Activated T-helper 1 cell treated with anti-CD3 and anti-CD28 coated beads, Interleukin-12 subunit alpha, Interleukin-12 subunit beta, Interleukin-2, Interleukin-4 antibody, amounts not matched to agents 30 ng/mL and 10 ng/mL and 1 ng/mL, durations not matched to agents 14 hours and 24 hours and 36 hours (primary cell): ENCODE measurements at regions not wholly inside any gene's neighbourhood (a gene's known extent, or its start where the extent isn't known, plus 50 kb on each side); places are given as distances from the start of the nearest gene placed in this dataset.

Experiments
- DNase-seq: peaks from one replicate; pipeline ENCODE4 v3.0.0; 2021; ENCODE audit warnings: low spot score
- H3K27ac Mint-ChIP-seq: one replicate; pipeline ENCODE4 v1.8.0; 2021; ENCODE audit warnings: mild to moderate bottlenecking, mixed read lengths
- H3K27me3 Mint-ChIP-seq: one replicate; pipeline ENCODE4 v1.8.0; 2022; ENCODE audit warnings: mild to moderate bottlenecking, moderate library complexity, mixed read lengths; ENCODE audit not compliant: insufficient read depth
- H3K36me3 Mint-ChIP-seq: one replicate; pipeline ENCODE4 v1.8.0; 2021; ENCODE audit warnings: low read depth, mixed read lengths
- H3K4me1 Mint-ChIP-seq: one replicate; pipeline ENCODE4 v1.8.0; 2021; ENCODE audit warnings: low read depth, mixed read lengths
- H3K4me3 Mint-ChIP-seq: one replicate; pipeline ENCODE4 v1.8.0; 2021; ENCODE audit warnings: mild to moderate bottlenecking, moderate library complexity, mixed read lengths
- H3K9me3 Mint-ChIP-seq: one replicate; pipeline ENCODE4 v1.8.0; 2021; ENCODE audit warnings: mixed read lengths
- intact Hi-C: fragments of 100-400 bp; cut with micrococcal nuclease; formaldehyde crosslinking; loops from one replicate; pipeline ENCODE4 v1.15.1; 2024

DNA sequence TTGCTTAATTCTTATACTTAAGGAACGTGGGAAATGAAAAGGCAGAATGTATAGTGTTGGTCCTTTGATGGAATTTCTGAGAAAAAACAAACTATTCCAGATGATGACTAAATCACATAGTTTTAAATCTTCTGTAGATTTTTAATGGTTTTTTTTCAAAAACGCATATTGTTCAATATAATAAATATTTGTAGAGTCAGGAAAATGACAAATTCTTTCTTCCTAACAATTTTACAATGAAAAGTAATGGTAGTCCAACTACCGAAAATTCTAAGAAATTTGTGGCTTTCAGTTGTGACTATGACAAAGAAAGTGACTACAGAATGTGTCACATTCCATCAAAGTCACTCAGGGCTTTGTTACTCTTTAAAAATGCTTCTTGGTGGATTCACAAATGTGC lies 164.8 kb upstream of the PITX2 start:
- no peaks in the 10 kb centered on the region for H3K9me3 Mint-ChIP-seq
- no peaks in the 10 kb centered on the region for H3K36me3 Mint-ChIP-seq
- no peaks in the 10 kb centered on the region for H3K27me3 Mint-ChIP-seq
- intact Hi-C loops, result no loop called here
- DNase-seq, result no peak
- no peaks in the 10 kb centered on the region for H3K4me1 Mint-ChIP-seq
- no peak overlapping the region for H3K27ac Mint-ChIP-seq
- H3K4me3 Mint-ChIP-seq, result no peak overlapping the region

DNA sequence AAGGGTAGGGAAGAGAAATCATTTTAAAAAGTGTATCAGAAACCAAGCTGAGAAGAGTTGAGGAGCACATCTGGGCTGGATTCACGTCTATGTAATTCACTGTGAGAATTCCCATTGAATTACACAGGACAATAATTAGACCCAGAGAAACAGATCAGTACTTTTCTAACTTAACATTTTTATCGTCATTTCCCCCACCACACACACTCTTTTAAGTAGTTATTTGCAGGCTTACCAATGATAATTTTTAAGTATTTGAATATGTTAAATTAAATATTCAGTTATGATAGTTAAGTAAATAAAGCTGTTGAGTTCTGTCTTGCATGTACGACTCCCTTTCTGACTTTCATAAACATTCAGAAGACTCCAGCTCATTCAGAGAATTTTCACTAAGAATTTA lies 165.4 kb upstream of the PITX2 start:
- no peak for DNase-seq
- intact Hi-C loops, result no loop called here
- Mint-ChIP-seq H3K36me3 (no peaks in the 10 kb centered on the region), H3K9me3 (no peaks in the 10 kb centered on the region), H3K27ac (no peak overlapping the region), H3K27me3 (no peaks in the 10 kb centered on the region), H3K4me3 (no peak overlapping the region), H3K4me1 (no peaks in the 10 kb centered on the region)

DNA sequence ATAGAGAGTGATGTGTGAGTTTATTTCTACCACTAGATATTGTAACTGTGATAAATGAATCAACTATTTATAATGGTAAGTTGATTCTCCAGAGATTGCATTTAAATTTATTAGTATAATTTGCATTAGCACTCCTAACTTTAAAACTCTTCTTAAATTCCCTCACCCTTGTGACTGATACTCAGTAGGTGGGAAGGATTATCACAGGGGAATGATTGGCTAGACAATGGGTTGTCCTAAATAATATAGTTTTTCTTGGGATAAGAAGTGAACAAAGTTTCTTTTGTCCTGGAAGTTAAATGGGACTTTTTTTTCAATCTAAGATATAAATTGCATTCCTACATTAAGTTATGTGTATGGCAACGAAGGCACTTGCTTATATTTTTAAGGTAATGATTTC lies 169.2 kb upstream of the PITX2 start:
- Mint-ChIP-seq H3K4me1 (no peaks in the 10 kb centered on the region), H3K9me3 (no peaks in the 10 kb centered on the region), H3K27me3 (no peaks in the 10 kb centered on the region), H3K27ac (no peak overlapping the region), H3K36me3 (no peaks in the 10 kb centered on the region), H3K4me3 (no peak overlapping the region)
- intact Hi-C loops, result no loop called here
- no peak for DNase-seq

DNA sequence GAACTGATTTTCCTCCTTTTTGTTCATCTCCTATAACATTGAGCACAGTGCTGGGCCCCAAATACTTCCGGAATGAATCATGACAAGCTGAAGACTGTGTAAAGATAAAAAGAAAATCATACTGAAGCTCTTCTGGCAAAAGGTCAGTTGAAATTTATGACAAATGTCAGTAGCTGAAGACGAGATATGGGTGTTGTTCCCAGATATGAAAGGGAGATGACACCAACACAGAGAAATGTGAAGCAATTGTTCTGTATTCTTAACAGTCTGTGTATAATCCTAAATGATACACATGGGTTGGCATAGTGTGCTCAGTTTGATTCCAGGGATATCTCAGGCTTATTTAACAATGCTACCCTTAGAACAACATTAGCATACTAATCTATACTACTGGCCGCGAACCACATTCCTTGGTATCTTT lies 170.5 kb upstream of the PITX2 start:
- Mint-ChIP-seq H3K4me3 (no peak overlapping the region), H3K36me3 (no peaks in the 10 kb centered on the region), H3K4me1 (no peaks in the 10 kb centered on the region), H3K27me3 (no peaks in the 10 kb centered on the region), H3K27ac (no peak overlapping the region), H3K9me3 (no peaks in the 10 kb centered on the region)
- intact Hi-C loops, result no loop called here
- no peak for DNase-seq

DNA sequence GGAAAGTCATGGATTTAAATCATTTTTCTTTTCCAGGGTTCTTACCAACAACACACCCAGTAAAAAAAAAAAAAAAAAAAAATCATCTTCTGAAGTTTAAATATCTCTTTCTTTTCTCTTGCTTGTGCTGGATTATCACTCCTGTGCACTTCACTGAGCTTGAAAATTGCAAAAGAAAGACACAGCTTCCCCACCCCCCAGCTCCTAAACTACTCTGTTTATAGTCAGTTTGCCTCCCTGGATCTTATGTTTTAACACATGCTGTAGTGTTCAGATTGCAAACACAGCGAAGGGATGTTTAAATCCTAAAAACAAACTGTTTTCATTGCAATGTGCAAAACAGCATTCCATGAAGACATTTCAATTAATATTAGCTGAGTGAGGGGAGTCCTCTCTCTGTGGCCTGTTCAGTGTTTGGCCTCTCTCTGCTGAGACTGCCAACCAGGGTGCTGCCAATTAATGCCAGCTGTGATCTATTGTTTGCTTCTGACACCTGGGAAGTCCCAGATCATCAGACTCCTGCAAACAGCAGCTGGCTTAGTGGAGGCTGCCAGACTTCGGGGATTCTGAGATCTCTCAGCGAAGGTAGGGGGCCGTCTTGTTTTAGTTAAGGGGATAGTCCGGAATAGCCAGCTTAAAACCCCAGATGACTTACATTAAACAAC lies 171.1 kb upstream of the PITX2 start:
- Mint-ChIP-seq H3K4me1 (no peaks in the 10 kb centered on the region), H3K27me3 (no peaks in the 10 kb centered on the region), H3K4me3 (no peak overlapping the region), H3K9me3 (no peaks in the 10 kb centered on the region), H3K36me3 (no peaks in the 10 kb centered on the region), H3K27ac (no peak overlapping the region)
- intact Hi-C loops, result no loop called here
- no peak for DNase-seq

DNA sequence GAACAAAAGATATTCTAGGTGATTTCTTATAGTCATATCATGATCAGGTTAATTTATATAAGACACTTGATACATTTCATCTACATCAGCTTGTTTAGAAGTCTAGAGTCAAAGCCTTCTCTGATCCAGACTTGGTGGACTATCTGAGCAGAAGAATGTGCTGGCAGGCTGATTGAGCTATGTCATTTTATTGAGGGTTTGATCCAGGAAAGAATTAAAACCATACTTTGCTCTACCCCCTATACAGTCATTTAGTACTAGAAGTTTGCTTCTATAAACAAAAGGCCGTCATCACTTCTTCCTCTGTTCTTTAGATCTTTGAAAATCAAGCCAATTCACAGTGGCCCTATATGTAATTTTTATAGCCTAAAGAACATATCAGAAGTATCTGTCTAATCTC lies 173.1 kb upstream of the PITX2 start:
- intact Hi-C loops, result no loop called here
- Mint-ChIP-seq H3K4me1 (no peaks in the 10 kb centered on the region), H3K36me3 (no peaks in the 10 kb centered on the region), H3K27ac (no peak overlapping the region), H3K9me3 (no peaks in the 10 kb centered on the region), H3K4me3 (no peak overlapping the region), H3K27me3 (no peaks in the 10 kb centered on the region)
- DNase-seq, result no peak

DNA sequence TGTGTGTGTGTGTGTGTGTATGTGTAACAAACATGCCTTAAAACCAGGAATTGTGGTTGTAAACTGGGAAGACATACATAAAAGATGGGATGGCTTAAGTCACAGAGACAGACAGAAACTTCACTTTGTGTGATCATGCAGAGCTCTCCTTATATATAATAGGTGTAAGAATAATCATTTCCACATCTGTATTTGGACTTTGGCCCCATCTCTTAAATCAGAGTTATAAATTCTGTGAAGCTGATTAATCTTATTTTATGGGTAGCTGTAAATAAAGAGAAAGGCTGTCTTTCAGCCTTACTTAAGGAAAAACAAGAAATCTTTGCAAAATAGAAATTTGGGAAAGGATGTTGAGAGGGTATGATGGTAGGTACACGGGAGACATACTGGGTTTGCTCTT lies 174.6 kb upstream of the PITX2 start:
- DNase-seq, result no peak
- H3K9me3 Mint-ChIP-seq, result no peaks in the 10 kb centered on the region
- no peaks in the 10 kb centered on the region for H3K27me3 Mint-ChIP-seq
- no peaks in the 10 kb centered on the region for H3K4me1 Mint-ChIP-seq
- intact Hi-C loops, result no loop called here
- H3K4me3 Mint-ChIP-seq, result no peak overlapping the region
- no peak overlapping the region for H3K27ac Mint-ChIP-seq
- no peaks in the 10 kb centered on the region for H3K36me3 Mint-ChIP-seq

DNA sequence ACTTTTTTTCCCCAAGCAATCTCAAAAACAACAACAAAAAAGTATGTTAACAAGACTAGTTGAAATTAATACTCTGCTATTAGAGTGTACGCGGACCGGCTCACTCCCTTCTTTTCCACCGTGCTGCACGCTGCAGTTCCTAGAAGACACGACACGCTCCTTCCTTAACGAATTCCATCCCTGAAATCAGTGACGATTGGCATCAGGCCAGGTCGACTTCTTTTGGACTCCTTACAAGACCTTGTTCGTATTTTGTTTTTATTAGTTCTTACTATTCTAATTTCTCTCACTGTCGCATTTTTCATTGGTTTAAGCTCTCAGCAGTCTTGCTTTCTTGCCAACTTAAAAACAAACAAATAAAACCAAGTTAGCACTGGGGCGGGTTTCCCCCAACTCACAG lies 175.8 kb upstream of the PITX2 start:
- no peak for DNase-seq
- Mint-ChIP-seq H3K36me3 (no peaks in the 10 kb centered on the region), H3K4me3 (no peak overlapping the region), H3K27me3 (no peaks in the 10 kb centered on the region), H3K9me3 (no peaks in the 10 kb centered on the region), H3K4me1 (no peaks in the 10 kb centered on the region), H3K27ac (no peak overlapping the region)
- intact Hi-C loops, result no loop called here

DNA sequence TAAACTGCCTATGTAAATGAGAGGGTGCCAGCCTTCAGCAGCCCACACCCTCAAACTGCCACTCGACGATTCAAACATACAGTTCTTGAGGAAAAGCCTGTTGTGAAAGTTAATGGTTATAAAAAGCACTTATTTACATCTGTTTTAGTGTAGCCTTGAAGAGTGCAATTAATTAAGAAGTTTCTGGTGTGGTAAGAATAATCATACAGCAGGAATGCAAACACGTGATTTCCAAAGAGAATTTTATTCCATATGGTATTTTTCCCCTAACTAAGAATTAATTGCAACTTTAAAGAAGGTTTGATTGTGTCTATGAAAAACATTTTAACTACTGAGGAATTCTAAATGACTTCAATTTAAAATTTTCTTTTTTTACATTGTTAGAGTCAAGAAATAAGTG lies 176.3 kb upstream of the PITX2 start:
- Mint-ChIP-seq H3K4me3 (no peak overlapping the region), H3K9me3 (no peaks in the 10 kb centered on the region), H3K27ac (no peak overlapping the region), H3K4me1 (no peaks in the 10 kb centered on the region), H3K36me3 (no peaks in the 10 kb centered on the region), H3K27me3 (no peaks in the 10 kb centered on the region)
- DNase-seq, result no peak
- intact Hi-C loops, result no loop called here

DNA sequence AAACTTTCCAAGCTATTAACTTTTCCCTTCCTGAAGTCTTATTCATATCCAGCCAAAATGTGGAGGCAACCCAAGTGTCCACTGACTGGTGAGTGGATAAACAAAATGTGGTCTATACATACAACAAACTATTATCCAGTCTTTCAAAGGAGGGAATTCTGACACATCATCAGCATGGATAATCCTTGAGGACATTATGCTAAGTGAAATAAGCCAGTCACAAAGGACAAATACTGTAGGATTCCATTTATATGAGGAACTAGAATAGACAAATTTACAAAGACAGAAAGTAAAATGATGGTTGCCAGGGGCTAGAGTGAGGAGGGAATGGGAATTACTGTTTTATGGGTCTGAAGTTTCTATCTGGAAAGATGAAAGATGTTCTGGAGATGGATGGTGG lies 178.7 kb upstream of the PITX2 start:
- intact Hi-C loops, result no loop called here
- H3K4me1 Mint-ChIP-seq, result no peaks in the 10 kb centered on the region
- no peaks in the 10 kb centered on the region for H3K36me3 Mint-ChIP-seq
- no peak overlapping the region for H3K27ac Mint-ChIP-seq
- no peak for DNase-seq
- no peaks in the 10 kb centered on the region for H3K9me3 Mint-ChIP-seq
- H3K4me3 Mint-ChIP-seq, result no peak overlapping the region
- no peaks in the 10 kb centered on the region for H3K27me3 Mint-ChIP-seq

DNA sequence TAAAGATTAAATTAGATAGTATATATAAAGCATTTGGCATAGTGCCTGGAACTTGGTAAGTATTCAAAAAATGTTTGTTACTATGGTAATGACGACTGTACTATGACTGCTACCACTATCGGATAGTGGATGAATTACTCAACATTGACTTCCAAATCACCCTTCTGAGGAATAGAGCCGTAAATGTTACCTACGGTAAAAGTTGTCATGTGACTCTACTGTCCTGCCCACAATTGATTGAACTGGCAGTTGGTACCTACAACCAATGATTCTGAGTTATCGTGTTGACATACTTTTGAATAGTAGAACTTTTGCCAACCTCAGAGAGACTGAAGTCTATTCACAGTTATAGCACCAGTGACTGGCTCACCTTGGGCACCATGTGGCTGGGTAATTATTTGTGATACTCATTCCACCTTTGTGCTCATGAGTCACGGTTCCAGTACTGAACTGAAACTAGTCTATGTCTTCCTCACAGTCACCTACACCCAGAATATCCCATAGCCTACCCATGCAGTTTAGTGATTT lies 185.5 kb upstream of the PITX2 start:
- no peak overlapping the region for H3K27ac Mint-ChIP-seq
- no peaks in the 10 kb centered on the region for H3K4me1 Mint-ChIP-seq
- H3K36me3 Mint-ChIP-seq, result no peaks in the 10 kb centered on the region
- H3K9me3 Mint-ChIP-seq, result no peaks in the 10 kb centered on the region
- H3K27me3 Mint-ChIP-seq, result no peaks in the 10 kb centered on the region
- intact Hi-C loops, result no loop called here
- DNase-seq, result no peak
- no peak overlapping the region for H3K4me3 Mint-ChIP-seq

DNA sequence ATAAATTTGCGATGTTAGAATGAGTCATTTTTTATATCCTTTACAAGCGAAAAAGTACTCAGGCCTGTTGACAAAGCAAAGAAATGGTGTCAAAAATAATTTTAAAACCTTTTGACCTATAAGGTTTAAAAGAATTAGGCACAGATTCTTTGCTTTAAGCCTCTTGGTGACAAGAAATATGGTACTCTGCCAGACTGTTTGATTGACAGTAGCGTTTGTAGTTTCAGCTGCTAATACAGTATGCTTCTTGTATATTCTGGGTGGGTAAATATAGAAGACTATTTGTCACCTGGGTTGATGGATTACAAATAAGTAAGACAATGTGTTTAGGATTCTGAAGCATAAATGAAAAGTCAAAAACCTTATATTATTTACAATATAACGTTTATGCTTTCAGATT lies 193.1 kb upstream of the PITX2 start:
- Mint-ChIP-seq H3K27ac (no peak overlapping the region), H3K36me3 (no peaks in the 10 kb centered on the region), H3K4me3 (no peak overlapping the region), H3K9me3 (no peaks in the 10 kb centered on the region), H3K4me1 (no peaks in the 10 kb centered on the region), H3K27me3 (no peaks in the 10 kb centered on the region)
- DNase-seq, result no peak
- intact Hi-C loops, result no loop called here

DNA sequence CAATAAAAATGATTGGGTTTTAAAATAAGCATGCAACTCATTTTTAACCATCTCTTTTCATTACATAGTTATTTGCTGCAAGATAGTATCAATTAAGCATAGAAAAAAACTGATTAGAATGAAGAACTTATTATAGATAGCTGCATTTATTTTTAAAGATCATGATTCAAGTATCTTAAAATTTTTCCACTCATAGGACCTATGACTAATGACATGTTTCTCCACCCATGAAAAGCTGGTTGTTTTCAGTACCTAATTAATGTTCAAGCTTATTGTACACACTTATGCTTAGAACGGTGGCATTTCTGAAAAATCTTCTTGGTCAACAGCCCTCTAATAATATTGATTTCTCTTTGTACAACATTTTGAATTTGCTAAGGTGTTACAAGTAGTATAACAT lies 193.5 kb upstream of the PITX2 start:
- no peaks in the 10 kb centered on the region for H3K4me1 Mint-ChIP-seq
- no peak overlapping the region for H3K4me3 Mint-ChIP-seq
- DNase-seq, result no peak
- intact Hi-C loops, result no loop called here
- H3K36me3 Mint-ChIP-seq, result no peaks in the 10 kb centered on the region
- no peak overlapping the region for H3K27ac Mint-ChIP-seq
- no peaks in the 10 kb centered on the region for H3K9me3 Mint-ChIP-seq
- H3K27me3 Mint-ChIP-seq, result no peaks in the 10 kb centered on the region

DNA sequence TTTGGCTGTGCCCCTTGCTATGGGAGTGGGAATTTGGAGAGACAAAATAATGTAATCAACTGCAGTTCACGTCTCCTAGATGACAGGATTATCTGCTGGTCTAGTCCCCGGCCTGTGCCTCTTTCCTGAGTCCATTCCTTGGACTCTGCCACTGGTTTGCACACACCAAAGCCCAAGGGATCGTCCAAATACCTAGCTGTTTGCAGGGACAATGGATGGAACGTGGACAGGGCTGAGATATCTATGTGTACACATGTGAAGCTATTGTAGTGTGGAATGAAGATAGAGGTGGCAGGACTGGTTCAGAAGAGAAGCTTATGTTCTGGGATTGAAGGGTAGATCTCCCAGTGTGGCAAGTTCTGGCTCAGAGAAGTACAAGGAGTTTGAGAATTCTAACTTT lies 198.3 kb upstream of the PITX2 start:
- H3K9me3 Mint-ChIP-seq, result no peaks in the 10 kb centered on the region
- H3K27ac Mint-ChIP-seq, result no peak overlapping the region
- H3K27me3 Mint-ChIP-seq, result no peaks in the 10 kb centered on the region
- no peaks in the 10 kb centered on the region for H3K36me3 Mint-ChIP-seq
- no peak overlapping the region for H3K4me3 Mint-ChIP-seq
- no peaks in the 10 kb centered on the region for H3K4me1 Mint-ChIP-seq
- DNase-seq, result no peak
- intact Hi-C loops, result no loop called here
